ENCODE measurements at regions not wholly inside any gene's neighbourhood (a gene's known extent, or its start where the extent isn't known, plus 50 kb on each side); places are given as distances from the start of the nearest gene placed in this dataset.
"Not testable (repeated sequence)": the region's sequence is repeated elsewhere in the genome, so short reads cannot be mapped to it uniquely, and the experiment has no call there.

DNA sequence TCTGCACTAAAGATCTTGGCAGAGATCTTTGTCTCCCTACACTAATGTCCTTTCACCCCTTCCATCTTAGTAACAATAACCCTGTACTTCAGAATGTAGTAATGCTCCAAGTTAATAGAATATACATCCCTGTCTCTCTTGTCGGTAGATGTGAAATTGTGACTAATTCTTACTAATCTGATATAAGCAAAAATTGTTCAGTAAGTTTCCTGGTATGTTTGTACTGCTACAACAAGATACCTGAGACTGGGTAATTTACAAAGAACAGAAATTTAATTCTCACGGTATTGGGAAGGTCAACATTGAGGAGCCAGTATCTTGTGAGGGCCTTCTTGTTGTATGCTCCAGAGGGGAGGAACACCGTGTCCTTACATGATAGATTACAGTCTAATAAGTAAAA lies 1686.6 kb upstream of the CDH9 start:
- no peak for DNase-seq

DNA sequence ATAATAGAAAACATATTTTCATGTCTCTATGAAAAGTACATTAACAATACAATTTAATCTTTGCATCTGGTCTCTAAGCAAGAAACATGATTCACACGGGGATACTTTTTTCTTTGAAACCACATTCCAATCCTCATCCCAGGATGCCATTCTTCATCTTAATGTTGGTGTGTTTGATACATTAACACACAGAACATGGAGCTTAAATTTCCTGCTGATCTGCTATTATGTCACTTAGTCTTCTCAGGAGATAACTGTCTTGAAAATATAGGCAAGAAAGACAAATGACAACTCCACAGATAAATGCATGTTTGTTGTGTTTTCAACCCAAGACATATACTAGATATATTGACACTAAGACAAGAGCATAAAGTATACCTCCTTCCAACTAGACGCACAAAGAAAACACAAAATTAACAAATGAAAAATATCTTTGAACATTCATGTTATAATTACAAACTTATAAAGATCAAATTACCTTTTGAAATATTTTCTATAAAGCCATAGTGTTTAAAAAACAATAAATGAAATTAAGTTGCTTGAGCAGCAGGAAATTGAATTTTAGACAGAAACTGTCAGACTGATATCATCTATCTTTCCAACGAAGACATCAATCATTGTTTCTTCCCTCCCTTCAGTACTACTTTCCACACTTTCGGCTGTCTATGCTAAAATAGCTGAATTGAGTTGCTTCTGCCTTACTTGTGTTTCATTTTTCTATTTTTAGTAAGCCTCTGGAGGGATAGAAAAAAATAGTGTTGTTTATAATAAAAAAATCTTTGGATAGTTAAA lies 1676.7 kb upstream of the CDH9 start:
- no peak for DNase-seq

DNA sequence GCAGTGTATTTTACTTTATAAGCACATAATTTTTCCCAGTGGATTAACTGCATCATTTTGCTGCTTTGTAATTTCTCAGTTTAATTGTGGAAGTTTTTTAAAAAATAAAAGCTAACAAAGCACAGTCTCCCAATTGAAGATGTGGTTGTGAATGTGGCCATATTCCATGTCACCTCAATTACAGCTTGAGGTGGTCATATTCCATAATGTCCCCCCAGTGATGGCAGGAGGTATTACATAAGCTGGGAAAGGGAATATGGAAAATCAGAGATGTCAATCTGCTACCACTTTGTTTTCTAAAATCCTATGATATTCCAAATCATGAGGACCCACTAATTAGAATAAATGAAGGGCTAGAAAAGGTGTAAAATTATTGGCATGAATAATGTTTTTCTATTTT lies 1672.0 kb upstream of the CDH9 start:
- DNase-seq, result no peak

DNA sequence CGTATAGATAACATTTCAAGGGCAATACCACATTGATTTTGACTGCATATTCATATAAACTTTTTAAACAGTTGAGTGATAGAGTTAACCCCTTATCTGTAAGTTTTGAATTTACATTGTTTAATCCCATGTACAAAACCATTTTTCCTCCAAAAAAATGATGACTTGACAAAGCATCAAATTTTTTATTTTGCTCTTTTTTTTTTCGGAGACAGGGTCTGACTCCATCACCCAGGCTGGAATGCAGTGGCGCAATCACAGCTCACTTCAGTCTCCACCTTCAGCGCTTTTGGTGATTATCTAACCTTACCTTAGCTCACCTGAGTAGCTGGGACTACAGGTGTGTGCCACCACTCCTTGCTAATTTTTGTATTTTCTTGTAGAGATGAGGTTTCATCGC lies 1670.1 kb upstream of the CDH9 start:
- no peak for DNase-seq

DNA sequence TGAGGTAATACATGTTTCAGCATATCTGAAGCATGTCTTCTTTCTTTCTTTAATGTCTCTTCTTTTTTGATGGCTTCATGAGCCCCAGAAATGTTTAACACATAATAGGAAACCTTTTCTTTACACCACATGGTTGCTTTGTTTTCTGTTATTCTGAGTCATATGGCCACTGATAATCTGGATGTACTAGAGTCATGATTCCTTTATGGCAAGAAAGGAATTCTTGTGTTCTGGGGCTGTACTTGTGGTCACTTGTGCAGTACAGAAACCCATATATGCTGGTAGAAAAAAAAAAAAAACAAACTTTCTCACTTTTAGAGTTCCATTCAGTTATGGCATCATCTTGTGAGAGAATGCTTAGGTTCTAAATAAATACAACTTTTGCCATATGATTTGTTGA lies 1669.3 kb upstream of the CDH9 start:
- DNase-seq, result no peak

DNA sequence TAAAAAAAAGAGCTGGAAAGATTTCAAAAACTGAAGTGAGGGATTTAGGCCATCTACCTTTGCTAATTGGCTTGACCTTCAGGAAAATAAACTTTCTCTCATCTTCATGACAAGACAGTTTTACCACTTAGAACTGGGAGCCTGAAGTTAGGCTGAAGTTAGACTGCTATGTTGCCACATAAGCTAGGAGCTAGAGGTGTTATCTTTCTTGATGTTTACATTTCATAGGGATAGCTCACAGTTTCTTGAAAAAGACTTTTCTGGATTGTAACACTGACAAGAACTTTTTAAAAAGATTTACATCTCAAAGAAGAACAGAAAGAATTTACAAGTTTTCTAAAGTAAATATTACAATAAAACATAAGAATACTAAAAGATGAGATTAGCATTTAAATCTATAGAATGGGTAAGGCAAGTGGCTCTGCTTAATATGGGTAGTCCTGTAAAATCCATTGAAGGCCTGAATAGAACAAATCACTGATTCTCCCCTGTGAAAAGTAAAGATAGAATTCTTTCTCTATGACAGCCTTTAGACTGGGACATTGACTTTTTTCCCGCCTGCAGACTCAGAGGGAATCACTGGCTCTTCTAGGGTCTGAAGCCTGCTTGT lies 1665.4 kb upstream of the CDH9 start:
- DNase-seq, result no peak

DNA sequence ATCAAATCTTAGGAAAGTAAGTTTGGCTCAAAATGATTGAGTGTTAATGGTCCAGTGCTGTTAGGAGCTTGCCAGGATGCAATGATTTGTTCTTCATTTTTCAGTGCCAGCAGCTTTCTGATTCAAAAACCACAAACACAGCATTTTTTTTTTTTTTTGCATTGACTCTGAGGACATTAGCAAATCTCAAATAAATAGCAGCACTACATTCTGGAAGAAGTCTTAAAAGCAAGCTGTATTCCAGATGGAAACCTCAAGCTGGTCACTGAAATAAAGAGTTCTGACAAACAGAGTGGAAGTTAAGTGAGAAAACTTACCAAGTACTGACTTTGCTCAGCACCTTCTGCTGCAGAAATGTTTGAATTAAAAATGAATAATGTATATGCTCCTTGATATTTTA lies 1653.1 kb upstream of the CDH9 start:
- DNase-seq, result no peak

DNA sequence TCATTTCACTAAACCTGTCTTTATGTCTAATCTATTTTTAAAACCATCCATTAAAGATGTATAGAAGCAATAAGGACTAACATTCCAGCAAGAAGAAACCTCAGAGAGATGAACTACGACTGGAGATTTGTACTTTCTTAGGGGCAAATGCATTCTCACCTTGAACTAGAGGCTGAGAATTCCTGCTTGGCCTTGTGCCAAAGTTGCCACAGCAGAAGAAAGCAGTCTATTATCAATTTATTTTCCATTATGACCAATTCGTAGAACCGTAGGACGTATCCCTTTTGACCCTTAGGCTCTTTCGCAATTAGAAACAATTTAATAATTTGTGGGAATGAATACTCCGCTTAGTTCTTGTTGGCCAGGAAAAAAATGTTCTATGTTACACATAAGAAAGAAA lies 1647.4 kb upstream of the CDH9 start:
- DNase-seq, result no peak

DNA sequence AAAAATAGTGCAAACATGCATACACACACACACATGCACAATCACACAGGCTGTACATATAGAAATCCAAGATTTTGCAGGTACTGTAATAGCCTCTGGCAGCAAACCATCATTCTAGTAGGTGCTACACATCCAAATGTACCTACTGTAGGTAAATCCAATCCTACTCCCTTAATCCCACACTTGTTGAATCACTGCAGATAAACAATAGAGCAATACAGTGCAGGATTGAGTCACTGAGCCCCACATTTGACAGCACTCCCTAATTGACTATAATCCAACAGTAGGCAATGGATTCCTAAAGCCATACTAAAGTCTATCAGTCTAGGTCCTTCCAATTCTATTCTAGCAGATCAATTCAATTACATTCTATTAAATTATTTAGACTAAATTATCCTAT lies 1640.5 kb upstream of the CDH9 start:
- no peak for DNase-seq

DNA sequence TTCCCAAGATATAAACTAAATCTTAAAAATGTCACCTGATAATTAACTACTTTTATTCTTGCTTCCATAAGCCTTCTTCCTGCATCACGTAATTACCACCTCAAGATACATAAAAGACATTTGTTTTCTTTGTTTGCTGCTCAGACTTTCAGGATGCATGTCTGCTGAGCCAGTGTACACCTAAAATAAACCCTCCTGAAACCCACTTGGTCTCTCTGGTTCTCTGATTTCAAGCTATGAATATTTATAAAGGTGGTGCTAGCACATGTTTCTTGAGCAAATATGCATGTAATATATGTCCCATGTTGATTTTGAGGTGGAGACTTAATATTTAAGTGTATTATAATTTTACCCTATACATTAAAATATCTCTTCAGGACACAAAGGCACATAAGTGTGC lies 1627.7 kb upstream of the CDH9 start:
- no peak for DNase-seq

DNA sequence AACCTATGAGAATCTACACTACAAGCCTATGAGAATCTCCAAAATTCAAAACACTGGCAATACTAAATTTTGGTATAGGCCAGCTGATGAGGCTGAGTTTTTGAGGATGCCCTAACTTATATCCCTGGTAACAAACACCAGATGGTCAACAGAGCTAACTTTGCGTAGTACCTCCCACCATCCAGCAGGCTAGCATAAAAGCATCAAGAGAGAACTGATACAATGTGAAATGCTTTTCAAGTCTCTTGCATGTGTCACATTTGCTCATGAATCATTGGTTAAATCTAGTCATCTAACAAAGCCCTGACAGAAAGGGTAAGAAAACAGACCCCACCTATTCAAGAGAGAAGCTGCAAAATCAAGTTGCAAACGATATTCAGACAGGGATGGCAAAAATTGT lies 1609.7 kb upstream of the CDH9 start:
- DNase-seq, result no peak

DNA sequence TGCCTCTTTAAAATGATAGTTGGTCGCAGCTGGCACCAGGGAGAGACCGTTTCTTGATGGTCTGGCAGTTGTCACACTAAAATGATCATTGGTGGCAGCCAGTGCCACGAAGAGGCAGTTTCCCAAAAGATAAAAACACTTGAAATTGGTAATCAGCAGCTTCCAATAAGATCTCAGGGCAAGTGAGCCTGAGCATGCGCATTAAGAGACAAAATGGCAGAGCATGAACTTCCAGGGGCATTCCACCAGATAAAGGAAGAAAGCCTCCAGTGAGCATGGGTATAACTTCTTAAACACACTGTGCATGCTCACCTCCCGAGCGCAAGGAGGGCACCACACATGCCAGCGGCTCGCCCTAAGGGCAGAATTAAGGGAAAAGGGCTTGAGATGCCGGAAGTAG lies 1594.2 kb upstream of the CDH9 start:
- DNase-seq, result no peak

DNA sequence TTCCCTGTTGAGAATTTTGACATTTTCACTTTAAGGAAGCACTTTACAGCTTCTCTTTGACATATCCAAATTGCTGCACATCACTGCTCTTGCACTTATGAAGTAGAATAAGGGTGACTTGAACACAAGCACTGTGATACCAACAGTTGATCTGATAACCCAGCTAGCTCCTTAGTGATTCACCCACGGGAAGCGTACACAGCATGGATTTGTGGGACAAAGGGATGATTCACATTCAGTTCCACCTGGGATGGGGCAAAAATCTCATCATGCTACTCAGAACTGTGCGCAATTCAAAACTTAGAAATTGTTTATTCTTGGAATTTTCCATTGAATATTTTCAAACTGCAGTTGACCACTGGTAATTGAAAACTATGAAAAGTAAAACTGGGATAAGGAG lies 1565.5 kb upstream of the CDH9 start:
- no peak for DNase-seq

DNA sequence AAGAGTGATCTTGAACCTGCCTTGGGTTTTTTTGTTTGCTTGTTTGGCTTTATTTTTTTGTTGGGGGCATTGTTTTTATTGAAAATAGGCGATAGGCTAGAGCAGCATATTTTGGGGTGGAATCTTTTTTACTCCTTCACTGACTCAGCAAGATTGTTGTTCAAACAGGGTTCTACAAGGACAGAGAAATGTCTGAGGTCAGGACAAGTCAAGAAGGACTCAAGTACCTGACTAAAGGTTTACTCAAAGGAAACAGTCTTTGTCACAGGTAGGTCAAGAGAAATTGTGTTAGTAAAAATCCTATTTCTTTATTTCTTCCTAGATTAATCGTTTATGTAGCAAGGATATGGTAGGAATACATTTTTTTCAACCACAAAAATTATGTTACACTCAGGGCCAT lies 1564.0 kb upstream of the CDH9 start:
- DNase-seq, result no peak

DNA sequence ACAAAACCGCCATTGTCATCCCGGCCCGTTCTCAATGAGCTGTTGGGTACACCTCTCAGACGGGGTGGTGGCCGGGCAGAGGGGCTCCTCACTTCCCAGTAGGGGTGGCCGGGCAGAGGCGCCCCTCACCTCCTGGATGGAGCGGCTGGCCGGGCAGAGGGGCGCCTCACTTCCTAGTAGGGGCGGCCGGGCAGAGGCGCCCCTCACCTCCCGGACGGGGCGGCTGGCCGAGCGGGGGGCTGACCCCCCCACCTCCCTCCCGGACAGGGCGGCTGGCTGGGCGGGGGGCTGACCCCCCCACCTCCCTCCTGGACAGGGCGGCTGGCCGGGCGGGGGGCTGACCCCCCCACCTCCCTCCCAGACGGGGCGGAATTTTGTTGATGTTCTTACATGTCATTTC lies 1558.3 kb upstream of the CDH9 start:
- DNase-seq, result not testable (repeated sequence)

DNA sequence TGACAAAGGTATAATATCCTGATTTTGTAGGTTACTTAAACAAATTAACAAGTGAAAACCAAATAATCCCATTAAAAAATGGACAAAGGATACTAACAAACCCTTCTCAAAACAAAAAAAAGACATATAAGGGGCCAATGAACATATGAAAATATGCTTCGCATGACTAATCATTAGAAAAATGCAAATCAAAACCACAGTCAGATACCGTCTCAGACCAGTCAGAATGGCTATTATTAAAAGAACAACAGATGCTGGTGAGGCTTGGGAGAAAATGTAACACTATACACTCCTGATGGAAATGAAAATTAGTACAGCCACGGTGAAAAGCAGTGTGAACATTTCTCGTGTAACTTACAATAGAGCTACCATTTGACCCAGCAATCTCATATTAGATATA lies 1542.2 kb upstream of the CDH9 start:
- DNase-seq, result no peak

DNA sequence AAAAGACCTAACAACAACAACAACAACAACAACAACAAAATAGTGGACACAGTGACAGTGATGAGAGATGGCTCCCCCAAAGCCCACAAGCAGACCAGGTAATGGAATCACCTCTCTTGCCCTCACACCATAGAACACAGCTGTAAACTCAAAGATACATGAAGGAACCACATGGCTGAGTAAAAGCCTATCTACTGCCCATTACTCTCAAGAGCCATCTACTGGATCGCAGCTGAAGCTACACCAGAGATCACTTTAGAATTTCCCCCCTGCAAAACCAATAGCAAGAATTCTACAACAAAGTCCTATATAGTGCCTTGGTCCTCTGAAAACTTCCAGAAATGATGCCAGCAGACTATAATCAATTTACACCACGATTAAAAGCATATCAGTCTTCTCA lies 1537.6 kb upstream of the CDH9 start:
- no peak for DNase-seq

DNA sequence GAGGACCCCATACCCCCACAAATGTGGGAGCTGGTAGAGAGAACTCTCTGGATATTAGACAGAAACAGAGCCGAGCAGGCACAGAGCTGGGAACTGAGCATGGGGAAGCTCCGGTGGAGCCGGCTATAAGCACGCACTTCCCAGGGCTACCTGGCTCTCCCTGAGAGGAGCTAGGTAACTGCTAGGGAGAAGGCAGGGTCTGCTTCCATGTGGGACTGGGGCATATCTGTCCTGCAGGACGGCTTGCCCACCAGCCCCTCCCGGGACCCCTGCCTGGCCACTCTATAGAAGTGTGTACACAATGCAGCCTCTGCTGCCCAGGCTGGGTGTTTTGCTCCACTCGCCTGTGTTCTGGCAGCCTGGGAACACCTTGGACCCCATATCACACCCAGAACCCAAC lies 1537.0 kb upstream of the CDH9 start:
- no peak for DNase-seq

DNA sequence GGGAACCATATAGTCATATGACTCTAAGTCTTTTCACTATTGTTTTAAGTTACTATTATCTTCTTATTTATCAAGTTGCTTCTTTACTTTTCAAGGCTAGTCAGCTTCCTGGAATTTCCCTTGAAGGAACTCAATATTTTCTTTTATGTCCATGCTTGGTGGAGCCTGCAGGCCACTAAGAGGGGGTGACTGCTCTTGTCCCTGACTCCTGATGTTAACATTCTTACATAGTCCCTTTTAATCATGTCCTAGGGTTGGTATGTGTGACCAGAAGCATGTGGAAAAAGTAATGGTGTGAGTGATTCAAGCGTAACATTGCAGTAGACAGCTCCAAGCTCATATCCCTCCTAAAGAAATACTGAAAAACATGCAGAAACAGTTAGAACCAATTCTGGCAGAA lies 1536.2 kb upstream of the CDH9 start:
- DNase-seq, result no peak

DNA sequence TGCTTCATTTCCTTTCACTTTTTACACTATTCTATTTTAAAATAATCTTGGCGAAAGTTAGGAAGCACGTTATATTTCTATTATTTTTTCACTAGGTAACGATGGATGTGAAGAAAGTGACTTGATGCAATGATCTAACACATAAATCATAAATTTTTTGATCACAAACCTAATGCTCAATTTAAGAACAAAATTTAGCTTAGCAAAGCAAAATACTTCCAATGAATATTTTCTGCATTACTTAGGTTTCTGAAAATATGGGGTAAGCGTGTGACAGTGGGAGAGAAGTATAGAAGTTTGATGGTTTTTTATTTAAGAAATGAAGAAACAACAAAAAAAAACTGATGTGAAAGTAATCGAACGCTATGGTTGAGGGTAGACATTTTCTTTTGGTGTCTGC lies 1528.7 kb upstream of the CDH9 start:
- DNase-seq, result no peak

DNA sequence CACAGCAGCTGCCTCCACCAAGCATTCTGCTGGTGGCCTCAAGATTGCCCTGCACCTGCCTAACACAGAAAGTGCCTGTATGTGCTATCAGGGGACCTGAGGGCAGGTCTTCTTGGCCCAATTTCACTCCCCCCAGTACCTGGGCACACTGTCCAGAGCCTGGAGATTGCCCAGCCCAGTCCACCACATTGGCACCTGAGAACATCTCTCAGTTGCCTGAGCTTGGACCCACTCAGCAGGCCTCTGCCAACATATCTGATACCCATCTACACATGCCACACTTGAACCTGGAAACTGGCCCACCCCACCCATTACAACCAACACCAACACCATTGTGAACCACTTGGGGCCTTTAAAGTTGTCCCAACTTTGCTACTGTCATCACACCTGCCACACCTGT lies 1523.1 kb upstream of the CDH9 start:
- no peak for DNase-seq

DNA sequence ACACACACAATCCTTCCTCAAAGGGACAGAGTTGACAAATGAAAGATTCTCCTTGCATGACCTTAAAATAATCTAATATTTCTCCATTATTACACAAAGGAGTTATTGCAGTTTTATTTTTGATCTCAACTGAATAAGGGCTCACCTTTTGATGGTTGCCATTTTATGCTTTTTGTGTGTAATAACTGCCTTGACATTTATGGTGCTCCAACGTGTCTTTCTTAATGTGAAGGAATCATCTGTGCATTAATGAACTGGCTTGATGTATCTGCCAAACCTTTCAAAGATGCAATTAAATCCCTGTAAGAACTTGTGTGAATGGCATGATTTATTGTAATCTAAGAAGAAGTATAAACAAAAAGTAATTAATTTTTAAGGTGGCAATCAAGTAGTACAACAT lies 1519.8 kb upstream of the CDH9 start:
- DNase-seq, result no peak

DNA sequence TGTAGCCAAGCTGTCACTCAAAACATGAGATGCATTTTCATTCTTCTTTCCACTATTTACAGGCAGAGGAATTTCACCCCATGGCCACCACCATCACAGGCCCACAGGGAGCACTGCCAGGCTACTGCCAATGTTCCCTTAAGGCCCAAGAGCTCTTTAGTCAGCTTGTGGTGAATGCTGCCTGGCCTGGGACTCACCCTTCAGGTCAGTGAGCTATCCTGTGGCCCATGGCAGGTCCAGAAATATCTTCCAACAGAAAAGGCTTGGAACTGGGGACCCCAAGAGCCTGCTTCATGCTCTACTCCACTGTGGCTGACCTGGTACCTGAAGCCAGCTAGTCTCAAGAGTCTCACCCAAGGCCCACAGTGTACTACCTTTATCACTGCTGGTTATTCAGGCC lies 1518.7 kb upstream of the CDH9 start:
- no peak for DNase-seq

DNA sequence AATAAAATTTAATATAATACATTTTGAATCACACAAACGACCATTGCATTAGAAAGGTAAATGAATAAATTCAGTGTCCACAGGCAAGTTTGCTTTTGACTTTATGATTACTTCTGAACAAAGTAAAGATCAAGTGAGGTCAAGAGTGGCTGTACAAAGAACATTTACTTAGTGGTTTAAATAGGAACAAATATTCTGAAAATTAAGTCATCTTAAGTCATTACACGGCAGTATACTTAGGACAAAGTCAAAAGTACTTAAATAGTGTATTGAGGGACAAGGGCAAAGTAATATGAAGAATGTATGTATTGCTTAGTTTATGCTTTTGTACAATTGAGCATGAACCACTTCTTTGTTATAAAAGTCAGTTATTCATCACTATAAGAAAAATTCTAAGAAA lies 1511.2 kb upstream of the CDH9 start:
- no peak for DNase-seq

DNA sequence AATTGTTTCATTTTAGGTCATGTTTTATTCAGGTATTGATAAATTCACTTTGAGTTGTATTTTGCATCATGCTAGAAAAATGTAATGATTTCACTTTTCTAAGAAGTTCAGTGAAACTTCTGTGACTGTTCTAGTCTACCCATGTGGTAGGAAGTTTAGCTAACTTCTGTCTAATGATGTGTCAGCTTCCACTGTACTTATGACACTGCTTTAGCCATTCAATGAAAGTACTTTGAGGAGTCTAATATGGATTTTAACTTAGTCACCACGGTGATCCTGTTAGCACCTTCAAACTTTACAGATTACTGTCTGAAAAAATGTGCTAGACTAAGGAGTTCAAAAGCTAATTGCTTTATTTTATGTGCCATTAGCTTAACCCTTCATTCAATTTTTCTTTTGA lies 1510.5 kb upstream of the CDH9 start:
- DNase-seq, result no peak
